HG03095 (cell line): ENCODE measurements at regions not wholly inside any gene's neighbourhood (a gene's known extent, or its start where the extent isn't known, plus 50 kb on each side); places are given as distances from the start of the nearest gene placed in this dataset.

Experiments
- ATAC-seq: cut with Tn5 transposase; IDR thresholded peaks from one replicate; pipeline ENCODE4 v1.9.1; 2021; ENCODE audit warnings: moderate library complexity; ENCODE audit not compliant: unreplicated experiment

GRCh38 chr15:96882121-96882772, 551.7 kb downstream of the NR2F2 start:
- ATAC-seq = no peak

- ATAC-seq = no peak
Observed at GRCh38 chr15:96887730-96888129, 557.2 kb downstream of the NR2F2 start.

GRCh38 chr15:96888764-96889163, 558.3 kb downstream of the NR2F2 start:
- no peak for ATAC-seq

GRCh38 chr15:96889734-96890480, 559.4 kb downstream of the NR2F2 start:
- ATAC-seq = no peak

- ATAC-seq = no peak
Observed at GRCh38 chr15:96891046-96891445, 560.5 kb downstream of the NR2F2 start.

GRCh38 chr15:96893159-96893906, 562.8 kb downstream of the NR2F2 start:
- no peak for ATAC-seq

- ATAC-seq = no peak
Observed at GRCh38 chr15:96894659-96895058, 564.2 kb downstream of the NR2F2 start.

GRCh38 chr15:96896766-96897165, 566.3 kb downstream of the NR2F2 start:
- ATAC-seq = no peak

GRCh38 chr15:96914081-96914480, 583.6 kb downstream of the NR2F2 start:
- no peak for ATAC-seq

- ATAC-seq = no peak
Observed at GRCh38 chr15:96916750-96917149, 586.2 kb downstream of the NR2F2 start.

GRCh38 chr15:96924570-96924969, 594.1 kb downstream of the NR2F2 start:
- ATAC-seq = no peak

- ATAC-seq = no peak
Observed at GRCh38 chr15:96947296-96948229, 617.1 kb downstream of the NR2F2 start.

GRCh38 chr15:96948981-96949380, 618.5 kb downstream of the NR2F2 start:
- ATAC-seq = no peak

GRCh38 chr15:96958721-96959120, 628.2 kb downstream of the NR2F2 start:
- no peak for ATAC-seq

GRCh38 chr15:96959501-96959900, 629.0 kb downstream of the NR2F2 start:
- no peak for ATAC-seq

GRCh38 chr15:96960711-96961480, 630.4 kb downstream of the NR2F2 start:
- no peak for ATAC-seq

- ATAC-seq = no peak
Observed at GRCh38 chr15:96966554-96966953, 636.1 kb downstream of the NR2F2 start.

GRCh38 chr15:96969732-96970710, 639.5 kb downstream of the NR2F2 start:
- no peak for ATAC-seq

GRCh38 chr15:96972201-96972600, 641.7 kb downstream of the NR2F2 start:
- no peak for ATAC-seq
